AG04450 (cell line): ENCODE measurements at regions not wholly inside any gene's neighbourhood (a gene's known extent, or its start where the extent isn't known, plus 50 kb on each side); places are given as distances from the start of the nearest gene placed in this dataset.

Experiments
- CTCF ChIA-PET: fragments of 300-600, 350-600 bp; formaldehyde crosslinking; extraction: SDS; loops from one replicate; lab custom pipeline; 2022; ENCODE audit warnings: antibody characterized with exemption, inconsistent platforms; lab: Charles Lee
- POLR2A ChIA-PET: fragments of 350-600 bp; formaldehyde crosslinking; extraction: SDS; loops from one replicate; lab custom pipeline; 2021; ENCODE audit warnings: antibody characterized with exemption, inconsistent platforms; lab: Yijun Ruan, JAX
- DNase-seq: peaks from one replicate; pipeline ENCODE4 v3.0.0-alpha.2; 2011; ENCODE audit warnings: low read depth, low spot score
- H3K27ac ChIP-seq: one replicate; pipeline ENCODE4 v1.5.1; 2012; ENCODE audit warnings: low read depth, low read length, control low read depth
- H3K27me3 ChIP-seq: one replicate; pipeline ENCODE4 v1.6.0; 2012; ENCODE audit warnings: low read length; ENCODE audit not compliant: control insufficient read depth, insufficient read depth
- H3K4me3 ChIP-seq: 2 replicates; pipeline ENCODE4 v1.5.1; 2011; ENCODE audit warnings: mild to moderate bottlenecking, low read depth, low read length, control low read depth
- H3K9me3 ChIP-seq: 2 replicates; pipeline ENCODE4 v1.5.1; 2012; ENCODE audit warnings: low read length; ENCODE audit not compliant: control insufficient read depth, insufficient read depth
- CTCF ChIP-seq: IDR thresholded peaks from 2 replicates; pipeline ENCODE4 v1.5.1; 2011; ENCODE audit warnings: low read depth, low read length, control low read depth, inconsistent platforms

DNA sequence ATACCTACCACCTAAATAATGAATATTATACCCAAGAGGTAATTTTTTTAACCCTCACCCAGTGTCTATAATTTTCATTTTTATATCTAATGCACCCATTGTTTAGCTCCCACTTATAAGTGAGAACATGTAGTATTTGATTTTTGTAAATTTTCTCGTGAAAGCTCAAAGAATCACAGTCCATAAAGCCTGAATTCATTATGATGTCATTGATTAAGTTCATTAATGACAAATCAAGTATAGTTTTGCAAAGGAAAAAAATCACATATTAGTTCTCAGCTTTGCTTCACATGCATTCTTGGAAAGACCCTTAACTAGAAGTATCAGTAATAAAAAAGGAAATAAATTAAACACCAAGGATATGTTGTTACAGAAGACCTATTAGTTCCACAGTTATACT, 425.3 kb upstream of the UBE2E2 start:
- DNase-seq, result no peak
- H3K27me3 ChIP-seq, result no peaks in the 10 kb centered on the region
- H3K27ac ChIP-seq, result no peak overlapping the region
- POLR2A ChIA-PET, result no interaction called here
- CTCF ChIA-PET, result interaction anchor here (0.8 kb wide), 1 partner anchor 183 kb away, joined by 3 read pairs; no protein-coding TSS in a partner anchor
- H3K4me3 ChIP-seq, result no peak overlapping the region
- no peaks in the 10 kb centered on the region for H3K9me3 ChIP-seq
- no peak for TF ChIP-seq CTCF

GRCh38 chr3:22779737-22780136, 423.4 kb upstream of the UBE2E2 start:
- no peak for TF ChIP-seq CTCF
- no peaks in the 10 kb centered on the region for H3K27me3 ChIP-seq
- no peak overlapping the region for H3K27ac ChIP-seq
- DNase-seq, result no peak
- POLR2A ChIA-PET, result no interaction called here
- H3K9me3 ChIP-seq, result no peaks in the 10 kb centered on the region
- CTCF ChIA-PET, result no interaction called here
- H3K4me3 ChIP-seq, result no peak overlapping the region

GRCh38 chr3:22792533-22792932, 410.6 kb upstream of the UBE2E2 start:
- TF ChIP-seq CTCF, result no peak
- H3K27ac ChIP-seq, result no peak overlapping the region
- CTCF ChIA-PET, result interaction anchor here (0.5 kb wide), 1 partner anchor 47 kb away, joined by 5 read pairs; no protein-coding TSS in a partner anchor
- no peak overlapping the region for H3K4me3 ChIP-seq
- DNase-seq, result no peak
- no peaks in the 10 kb centered on the region for H3K27me3 ChIP-seq
- no peaks in the 10 kb centered on the region for H3K9me3 ChIP-seq
- POLR2A ChIA-PET, result no interaction called here

DNA sequence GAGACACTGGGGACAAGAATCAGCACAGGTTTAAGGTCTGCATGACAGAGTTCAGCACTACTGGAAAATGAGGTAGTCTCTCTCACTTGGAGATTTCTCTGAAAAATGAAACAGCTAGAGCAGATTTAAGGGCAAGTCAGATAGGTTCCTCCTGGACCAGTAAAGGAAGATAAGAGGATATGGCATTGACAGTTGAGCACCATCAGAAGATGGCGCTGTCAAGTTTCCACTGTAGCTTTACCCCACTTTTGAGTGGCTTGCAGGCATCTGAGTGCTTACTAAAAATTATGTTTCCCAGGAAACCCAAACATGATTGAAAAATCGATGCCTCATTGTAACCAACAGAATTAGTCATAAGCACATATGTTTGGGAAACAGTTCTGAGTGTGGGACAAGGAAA, 407.2 kb upstream of the UBE2E2 start:
- CTCF ChIA-PET, result no interaction called here
- no peak for DNase-seq

DNA sequence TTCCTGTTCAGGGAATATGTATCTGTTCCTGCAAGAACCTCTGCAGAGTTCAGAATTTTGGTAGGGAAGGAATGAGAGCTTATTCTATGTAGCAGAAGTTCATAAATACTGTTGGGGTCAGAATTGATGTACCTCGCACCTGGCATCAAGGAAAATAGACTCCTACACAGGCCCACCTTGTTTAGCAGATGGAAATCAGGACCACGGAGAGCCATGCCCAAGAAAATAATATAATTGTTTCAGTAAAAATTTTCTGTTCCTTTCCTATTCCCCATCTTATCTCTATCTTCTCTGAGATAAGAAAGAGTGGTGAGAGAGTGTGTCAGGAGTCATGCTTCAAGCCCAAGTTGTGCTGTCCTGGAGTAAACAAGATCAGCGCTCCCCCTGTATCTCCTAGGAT, 404.7 kb upstream of the UBE2E2 start:
- no peaks in the 10 kb centered on the region for H3K27me3 ChIP-seq
- H3K4me3 ChIP-seq, result no peak overlapping the region
- no peak for DNase-seq
- no peaks in the 10 kb centered on the region for H3K9me3 ChIP-seq
- no peak for TF ChIP-seq CTCF
- ChIA-PET POLR2A (no interaction called here), CTCF (no interaction called here)
- no peak overlapping the region for H3K27ac ChIP-seq

More for the DNA sequence above, 407.2 kb upstream of the UBE2E2 start:
- Histone ChIP-seq H3K27ac (no peak overlapping the region), H3K27me3 (no peaks in the 10 kb centered on the region), H3K9me3 (no peaks in the 10 kb centered on the region), H3K4me3 (no peak overlapping the region)
- POLR2A ChIA-PET, result no interaction called here
- no peak for TF ChIP-seq CTCF
